ENCODE measurements at regions not wholly inside any gene's neighbourhood (a gene's known extent, or its start where the extent isn't known, plus 50 kb on each side); places are given as distances from the start of the nearest gene placed in this dataset.
"Not testable (repeated sequence)": the region's sequence is repeated elsewhere in the genome, so short reads cannot be mapped to it uniquely, and the experiment has no call there.

- DNase-seq (ENCODE audit: low spot score) = no peak
These were observed 1399.0 kb upstream of the ZEB2 start for GRCh38 chr2:145918951-145919350.

- no peak for DNase-seq (ENCODE audit: low spot score)
These were observed 1396.9 kb upstream of the ZEB2 start for GRCh38 chr2:145916799-145917198.

- no peak for DNase-seq (ENCODE audit: low spot score)
These were observed 1394.8 kb upstream of the ZEB2 start for GRCh38 chr2:145914716-145915115.

- no peak for DNase-seq (ENCODE audit: low spot score)
These were observed 1390.5 kb upstream of the ZEB2 start for GRCh38 chr2:145910416-145910815.

GRCh38 chr2:145909766-145910165 is 1389.8 kb upstream of the ZEB2 start:
- DNase-seq (ENCODE audit: low spot score) = no peak

- DNase-seq (ENCODE audit: low spot score) = no peak
These were observed 1389.3 kb upstream of the ZEB2 start for GRCh38 chr2:145909175-145909755.

- DNase-seq (ENCODE audit: low spot score) = no peak
These were observed 1386.4 kb upstream of the ZEB2 start for GRCh38 chr2:145906354-145906753.

- DNase-seq (ENCODE audit: low spot score) = no peak
These were observed 1385.5 kb upstream of the ZEB2 start for GRCh38 chr2:145905371-145905770.

- no peak for DNase-seq (ENCODE audit: low spot score)
These were observed 1377.2 kb upstream of the ZEB2 start for GRCh38 chr2:145897151-145897550.

- no peak for DNase-seq (ENCODE audit: low spot score)
These were observed 1368.0 kb upstream of the ZEB2 start for GRCh38 chr2:145887915-145888314.

GRCh38 chr2:145880997-145881396 is 1361.1 kb upstream of the ZEB2 start:
- DNase-seq (ENCODE audit: low spot score) = not testable (repeated sequence)

- no peak for DNase-seq (ENCODE audit: low spot score)
These were observed 1355.1 kb upstream of the ZEB2 start for GRCh38 chr2:145875016-145875415.

- DNase-seq (ENCODE audit: low spot score) = no peak
These were observed 1354.5 kb upstream of the ZEB2 start for GRCh38 chr2:145874466-145874865.

- no peak for DNase-seq (ENCODE audit: low spot score)
These were observed 1344.6 kb upstream of the ZEB2 start for GRCh38 chr2:145864501-145864900.

- DNase-seq (ENCODE audit: low spot score) = no peak
These were observed 1342.0 kb upstream of the ZEB2 start for GRCh38 chr2:145861940-145862339.

GRCh38 chr2:145860083-145860482 is 1340.2 kb upstream of the ZEB2 start:
- no peak for DNase-seq (ENCODE audit: low spot score)

GRCh38 chr2:145855142-145855541 is 1335.2 kb upstream of the ZEB2 start:
- no peak for DNase-seq (ENCODE audit: low spot score)

GRCh38 chr2:145854039-145854755 is 1334.3 kb upstream of the ZEB2 start:
- no peak for DNase-seq (ENCODE audit: low spot score)

- no peak for DNase-seq (ENCODE audit: low spot score)
These were observed 1331.8 kb upstream of the ZEB2 start for GRCh38 chr2:145851730-145852129.

- DNase-seq (ENCODE audit: low spot score) = no peak
These were observed 1329.5 kb upstream of the ZEB2 start for GRCh38 chr2:145849466-145849865.

GRCh38 chr2:145846982-145847381 is 1327.1 kb upstream of the ZEB2 start:
- DNase-seq (ENCODE audit: low spot score) = no peak

GRCh38 chr2:145845923-145846322 is 1326.0 kb upstream of the ZEB2 start:
- DNase-seq (ENCODE audit: low spot score) = no peak

- DNase-seq (ENCODE audit: low spot score) = no peak
These were observed 1325.4 kb upstream of the ZEB2 start for GRCh38 chr2:145845207-145845894.

All from hematopoietic multipotent progenitor cell treated with erythropoietin and hydrocortisone succinate and interleukin-3 and kit ligand, for 15 days (in vitro differentiated cells).